GM19452 (cell line): ENCODE measurements at regions not wholly inside any gene's neighbourhood (a gene's known extent, or its start where the extent isn't known, plus 50 kb on each side); places are given as distances from the start of the nearest gene placed in this dataset.
A peak's percentile ranks its signal among the peaks of the same experiment; 100 is the strongest.
"Not testable (repeated sequence)": the region's sequence is repeated elsewhere in the genome, so short reads cannot be mapped to it uniquely, and the experiment has no call there.

Source experiments
- ATAC-seq: cut with Tn5 transposase; IDR thresholded peaks from one replicate; pipeline ENCODE4 v1.9.1; 2021; ENCODE audit not compliant: unreplicated experiment

DNA sequence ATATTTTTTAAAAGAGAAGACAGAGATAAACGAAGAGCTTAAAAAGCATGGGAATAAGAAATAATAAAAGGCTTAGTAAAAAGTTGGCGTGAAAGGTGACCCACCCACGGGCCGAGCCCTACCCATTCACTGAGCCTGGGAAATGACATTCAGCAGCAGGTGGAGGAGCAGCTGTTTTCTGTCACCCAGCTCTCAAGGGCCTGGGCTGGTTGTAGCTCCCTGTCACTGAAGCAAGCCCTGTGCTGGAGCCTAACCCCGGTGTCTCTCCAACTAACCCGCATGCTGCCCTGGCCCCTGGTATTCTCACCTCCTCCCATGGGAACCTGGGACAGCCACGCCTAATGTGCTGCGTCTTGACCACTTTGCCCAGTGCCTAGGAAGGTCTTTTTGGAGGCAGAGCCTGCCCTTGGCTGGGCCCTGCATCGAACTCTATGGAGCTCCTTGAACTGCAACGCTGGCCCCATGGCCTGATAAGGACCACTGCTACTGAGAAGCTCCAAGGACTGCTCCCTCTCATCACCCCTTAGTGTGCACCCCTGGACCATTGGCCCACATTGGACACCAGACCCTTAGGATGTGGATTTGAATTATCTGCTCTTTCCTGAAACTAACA lies 68.8 kb upstream of the IYD start:
- no peak for ATAC-seq

DNA sequence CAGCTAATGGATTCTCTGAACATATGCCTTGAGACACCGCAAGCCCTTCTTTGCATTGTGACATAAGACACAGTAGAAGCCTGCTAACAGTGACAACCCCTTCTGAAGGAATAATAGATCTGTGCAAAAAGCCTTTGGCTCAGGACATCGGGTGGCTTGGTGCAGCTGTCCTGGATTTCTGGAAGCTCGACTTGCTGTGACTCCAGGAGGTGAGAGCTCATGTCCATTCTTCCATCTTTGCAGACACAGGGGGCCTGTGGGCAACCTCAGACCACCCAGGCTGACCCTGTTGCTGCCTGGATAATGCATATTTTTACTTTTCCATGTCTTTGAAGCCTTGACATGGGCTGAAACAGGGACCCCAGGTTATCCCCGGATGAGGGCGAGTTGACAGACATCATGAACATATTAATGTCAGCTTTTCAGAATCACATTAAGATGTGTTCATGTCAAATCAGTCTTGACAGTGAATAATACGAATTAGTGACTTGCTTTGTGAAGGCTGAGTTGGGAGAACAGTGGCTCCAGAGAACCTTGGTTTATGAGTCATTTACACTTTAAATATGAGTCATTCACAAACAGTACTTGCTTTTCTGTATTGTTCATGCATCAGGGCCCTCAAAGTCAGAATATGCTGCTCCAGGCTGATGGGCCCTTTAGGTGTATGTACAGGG lies 66.8 kb upstream of the IYD start:
- ATAC-seq = peak; percentile 64

DNA sequence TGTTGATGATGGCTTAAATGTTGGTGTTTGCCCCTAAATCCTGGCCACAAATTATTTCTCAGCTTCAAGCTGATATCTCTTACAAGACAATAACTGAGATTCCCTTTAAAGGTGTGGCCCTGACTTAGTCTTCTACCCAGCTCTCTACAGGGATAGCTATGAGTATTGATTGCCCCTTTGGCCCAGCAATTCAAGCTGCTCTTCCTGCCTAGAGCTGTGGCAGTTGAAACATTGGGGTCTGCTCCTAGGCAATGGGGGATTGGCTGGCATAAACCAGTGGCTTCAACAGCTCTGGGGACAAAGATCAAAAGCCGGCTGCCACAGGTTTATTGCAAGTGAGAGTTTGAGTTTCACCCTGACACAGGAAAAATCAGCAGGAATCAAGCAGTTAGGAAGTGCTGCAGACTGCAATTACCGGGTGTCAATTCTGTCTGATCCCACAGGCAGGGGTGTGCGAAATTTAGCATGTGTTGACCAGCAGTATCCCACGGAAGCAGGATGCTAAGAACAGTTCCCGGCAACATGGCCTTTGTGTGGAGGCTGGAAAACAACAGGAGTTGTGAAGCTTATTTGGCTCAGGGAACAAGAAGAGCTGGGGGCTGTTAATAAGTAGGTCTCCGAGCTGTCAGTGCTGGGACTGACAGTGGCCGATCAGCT lies 66.2 kb upstream of the IYD start:
- ATAC-seq = peak; percentile 25

DNA sequence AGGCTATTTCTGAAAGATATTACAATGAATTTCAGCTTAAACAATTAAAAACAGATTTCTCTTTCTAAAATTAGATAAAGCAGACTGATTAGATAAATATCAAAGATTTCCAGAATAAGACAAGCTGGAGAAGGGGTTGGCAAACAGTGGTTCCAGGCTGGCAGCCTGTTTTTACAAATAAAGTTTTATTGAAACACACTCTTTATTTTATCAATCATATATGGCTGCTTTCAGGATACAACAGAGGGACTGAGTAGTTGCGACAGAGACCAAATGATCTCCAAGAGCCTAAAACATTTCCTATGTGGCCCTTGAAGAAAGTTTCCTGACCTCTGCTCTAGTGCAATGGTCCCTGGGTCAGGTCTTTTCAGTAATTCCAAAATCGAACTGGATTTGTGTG lies 65.6 kb upstream of the IYD start:
- no peak for ATAC-seq

DNA sequence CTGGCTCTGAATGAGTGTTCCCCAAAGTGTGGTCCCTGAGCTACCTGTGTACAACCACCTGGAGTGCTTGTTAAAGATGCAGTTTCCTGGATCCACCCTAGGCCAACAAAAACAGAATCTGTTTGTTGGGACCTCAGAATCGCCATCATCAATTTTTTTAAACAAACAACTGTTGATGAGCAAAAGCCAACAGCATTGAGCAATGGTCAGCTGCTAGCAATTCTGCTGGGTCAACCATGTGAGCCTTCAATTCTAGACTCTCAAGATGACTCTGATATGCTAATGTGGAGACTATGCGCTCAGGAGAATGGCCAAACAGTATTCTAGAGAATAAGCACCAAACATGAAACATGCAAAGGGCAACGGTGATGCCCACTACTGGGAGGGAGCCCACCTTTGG lies 64.4 kb upstream of the IYD start:
- ATAC-seq = no peak

DNA sequence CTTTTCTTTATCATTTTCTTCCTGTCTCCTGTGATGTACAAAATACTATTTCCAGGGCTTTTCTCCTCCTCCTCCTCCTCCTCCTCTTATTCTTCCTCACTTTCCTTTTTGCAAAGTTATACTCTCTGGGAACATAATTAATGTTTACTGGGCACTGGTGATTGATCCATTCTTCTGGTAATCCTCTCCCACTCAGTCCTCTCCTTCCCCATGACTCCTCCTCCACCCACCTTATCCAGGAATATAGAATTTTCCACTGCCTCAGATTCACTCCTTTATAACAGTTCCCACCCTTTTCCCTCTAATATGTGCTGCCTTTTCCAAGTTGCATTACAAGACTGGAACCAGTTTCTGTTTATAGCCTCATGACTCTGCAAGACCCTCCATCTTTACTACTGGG lies 62.5 kb upstream of the IYD start:
- ATAC-seq = no peak

DNA sequence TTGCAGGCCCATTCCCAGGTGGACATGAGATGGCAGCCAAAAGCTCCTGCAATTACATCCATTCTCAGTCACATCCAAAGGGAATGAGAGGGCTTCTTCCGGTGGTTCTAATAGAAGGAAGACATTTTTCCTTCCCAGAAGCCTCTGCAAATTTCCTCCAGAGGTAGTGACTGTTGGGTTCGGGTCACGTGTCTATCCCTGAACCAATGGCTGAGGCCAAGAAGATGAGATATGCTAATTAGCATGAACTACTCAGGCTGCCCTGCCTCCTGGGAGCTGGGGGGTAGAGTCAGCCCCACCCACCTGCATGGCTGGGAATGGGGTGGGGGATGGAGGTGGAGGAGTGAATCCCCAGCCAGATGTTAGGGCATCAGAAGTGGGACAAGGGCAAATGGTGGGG lies 61.3 kb upstream of the IYD start:
- ATAC-seq = no peak

DNA sequence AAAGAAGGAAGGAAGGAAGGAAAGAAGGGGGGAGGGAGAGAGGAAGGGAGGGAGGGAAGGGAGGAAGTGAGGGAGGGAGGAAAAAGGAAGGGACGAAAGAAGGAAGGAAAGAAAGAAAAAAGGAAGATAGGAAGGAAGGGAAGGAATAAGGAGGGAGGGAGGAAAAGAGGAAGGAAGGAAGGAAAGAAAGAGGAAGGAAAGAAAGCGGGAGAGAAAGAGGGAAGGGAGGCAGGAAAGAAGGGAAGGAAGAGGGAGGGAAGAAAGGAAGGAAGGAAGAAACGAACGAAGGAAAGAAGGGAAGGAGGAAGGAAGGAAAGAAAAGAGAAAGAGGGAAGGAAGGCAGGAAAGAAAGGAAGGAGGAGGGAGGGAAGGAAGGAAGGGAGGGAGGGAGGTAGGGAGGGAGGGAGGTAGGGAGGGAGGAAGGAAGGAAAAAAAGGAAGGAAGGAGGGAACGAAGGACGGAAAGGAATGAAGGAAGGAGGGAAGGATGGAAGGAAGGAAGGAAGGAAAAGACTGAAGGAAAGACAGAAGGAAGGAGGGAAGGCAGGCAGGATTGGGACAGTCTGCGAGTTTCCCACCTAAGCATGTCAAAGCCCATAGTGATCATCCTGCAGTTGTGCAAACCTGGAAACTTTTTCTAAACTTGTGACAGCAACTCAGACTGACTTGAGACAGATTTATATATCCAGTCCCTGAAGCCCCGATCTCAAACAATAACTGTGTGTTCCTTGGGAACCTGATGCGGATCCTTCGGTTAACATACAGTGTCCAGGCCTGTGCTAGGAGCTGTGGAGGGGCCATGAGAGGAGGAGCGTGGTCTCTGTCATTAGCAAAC lies 59.8 kb upstream of the IYD start:
- no peak for ATAC-seq

DNA sequence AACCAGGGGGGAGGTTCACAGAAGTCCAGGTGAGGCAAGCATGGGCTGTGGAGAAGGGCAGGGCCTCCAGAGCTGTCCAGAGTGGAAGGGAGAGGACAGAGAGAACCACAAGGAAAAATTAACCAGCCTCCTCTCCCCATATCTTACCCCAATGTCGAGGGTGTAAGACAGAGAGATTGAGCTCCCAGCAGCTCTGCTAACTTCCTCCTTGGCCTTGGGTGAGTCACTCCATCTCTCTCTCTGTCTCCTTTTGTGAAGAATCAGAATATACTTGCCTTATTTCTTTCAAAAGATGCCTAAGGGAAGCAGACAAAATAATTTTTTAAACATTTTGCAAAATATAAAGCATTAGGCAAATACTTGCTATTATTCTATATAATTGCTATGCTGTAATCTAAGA lies 58.3 kb upstream of the IYD start:
- ATAC-seq = no peak

DNA sequence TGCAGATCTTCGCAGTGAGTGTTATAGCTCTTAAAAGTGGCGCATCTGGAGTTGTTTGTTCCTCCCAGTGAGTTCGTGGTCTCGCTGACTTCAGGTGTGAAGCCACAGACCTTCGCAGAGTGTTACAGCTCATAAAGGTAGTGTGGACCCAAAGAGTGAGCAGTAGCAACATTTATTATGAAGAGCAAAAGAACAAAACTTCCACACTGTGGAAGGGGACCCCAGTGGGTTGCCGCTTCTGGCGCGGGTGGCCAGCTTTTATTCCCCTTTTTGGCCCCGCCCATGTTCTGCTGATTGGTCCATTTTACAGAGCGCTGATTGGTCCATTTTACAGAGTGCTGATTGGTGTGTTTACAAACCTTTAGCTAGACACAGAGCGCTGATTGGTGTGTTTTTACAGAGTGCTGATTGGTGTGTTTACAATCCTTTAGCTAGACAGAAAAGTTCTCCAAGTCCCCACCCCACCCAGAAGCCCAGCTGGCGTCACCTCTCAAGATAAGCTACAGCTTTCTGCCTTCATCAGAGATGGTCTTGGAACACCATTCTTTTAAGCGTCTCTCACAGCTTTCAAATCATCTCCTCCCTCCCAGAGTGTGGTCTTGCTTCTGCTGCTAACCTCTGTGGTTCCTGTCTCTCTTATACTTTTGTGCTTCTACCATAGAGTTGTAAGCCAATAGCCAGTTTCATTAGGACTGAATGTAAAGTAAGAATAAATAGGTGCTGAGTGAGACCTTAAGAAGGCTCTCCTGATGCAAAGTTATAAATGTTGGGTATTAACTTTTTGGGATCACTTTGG lies 57.5 kb upstream of the IYD start:
- not testable (repeated sequence) for ATAC-seq

DNA sequence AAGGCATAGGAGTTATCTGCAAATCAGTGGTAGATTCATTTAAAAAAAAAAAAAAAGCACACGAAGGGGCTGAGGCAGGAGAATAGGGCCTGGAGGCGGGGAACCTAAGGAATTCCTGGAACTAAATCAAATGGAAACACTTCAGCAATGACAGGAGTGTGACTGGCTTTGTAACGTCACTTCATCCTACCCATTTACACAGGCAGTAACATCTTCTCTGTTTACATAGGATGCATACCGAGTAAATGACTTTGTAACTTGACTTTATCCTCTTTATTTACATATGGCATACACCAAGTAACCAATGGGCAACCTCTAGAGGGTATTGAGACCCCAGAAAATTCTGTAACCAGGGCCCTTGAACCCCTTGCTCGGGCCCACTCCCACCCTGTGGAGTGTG lies 56.4 kb upstream of the IYD start:
- no peak for ATAC-seq

DNA sequence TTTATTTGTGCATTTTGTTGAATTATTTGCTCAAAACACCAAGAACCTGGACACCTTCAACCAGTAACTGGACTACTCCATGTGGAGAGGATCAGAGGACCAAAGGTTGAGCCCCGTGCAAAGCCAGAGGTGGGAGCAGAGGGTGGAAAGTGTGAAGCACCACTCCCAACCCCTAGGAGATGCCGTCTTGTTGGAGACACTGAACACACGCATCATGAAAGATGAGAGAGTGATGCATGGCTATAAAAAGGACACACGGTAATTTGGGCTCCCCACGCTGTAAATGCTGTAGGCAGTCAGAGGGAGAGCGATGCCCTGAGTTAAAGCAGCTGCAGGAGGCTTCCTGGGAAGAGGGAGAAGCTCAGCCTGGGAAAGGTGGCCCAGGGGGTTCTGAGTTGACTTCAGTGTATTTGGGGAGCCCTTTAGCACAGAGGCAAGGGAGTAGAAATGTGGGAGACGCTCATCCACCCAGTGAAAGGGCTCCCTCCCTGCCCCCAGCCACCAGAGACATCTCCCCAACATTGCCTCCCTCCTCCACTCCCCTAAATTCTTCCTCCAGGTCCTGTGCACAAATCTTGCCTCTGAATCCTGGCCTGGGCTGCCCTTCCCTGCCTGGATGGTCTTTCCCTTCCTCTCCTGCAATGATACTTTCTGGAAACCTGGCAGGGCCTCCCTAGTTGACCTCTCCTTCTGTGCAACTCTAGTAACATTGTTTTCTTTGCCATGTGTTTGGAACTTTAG lies 55.8 kb upstream of the IYD start:
- no peak for ATAC-seq

DNA sequence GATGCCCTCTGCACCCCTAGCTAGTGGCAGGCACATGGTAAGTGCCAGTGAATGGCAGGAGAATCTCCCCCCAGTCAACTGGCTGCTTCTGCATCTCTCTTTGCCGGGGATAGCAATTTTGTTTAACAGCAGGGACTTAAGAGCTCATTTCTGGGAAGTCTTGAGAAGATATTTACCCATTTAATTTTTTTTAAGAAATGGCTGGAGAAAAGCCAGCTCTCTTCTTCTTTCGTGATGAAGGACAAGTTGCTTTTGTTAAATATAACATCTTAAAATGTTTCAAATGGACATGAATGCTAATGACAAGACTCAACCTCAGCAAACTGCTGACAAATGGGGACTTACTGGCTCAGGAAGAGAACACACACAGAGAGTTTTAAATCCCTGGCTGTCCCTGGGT lies 55.0 kb upstream of the IYD start:
- no peak for ATAC-seq

DNA sequence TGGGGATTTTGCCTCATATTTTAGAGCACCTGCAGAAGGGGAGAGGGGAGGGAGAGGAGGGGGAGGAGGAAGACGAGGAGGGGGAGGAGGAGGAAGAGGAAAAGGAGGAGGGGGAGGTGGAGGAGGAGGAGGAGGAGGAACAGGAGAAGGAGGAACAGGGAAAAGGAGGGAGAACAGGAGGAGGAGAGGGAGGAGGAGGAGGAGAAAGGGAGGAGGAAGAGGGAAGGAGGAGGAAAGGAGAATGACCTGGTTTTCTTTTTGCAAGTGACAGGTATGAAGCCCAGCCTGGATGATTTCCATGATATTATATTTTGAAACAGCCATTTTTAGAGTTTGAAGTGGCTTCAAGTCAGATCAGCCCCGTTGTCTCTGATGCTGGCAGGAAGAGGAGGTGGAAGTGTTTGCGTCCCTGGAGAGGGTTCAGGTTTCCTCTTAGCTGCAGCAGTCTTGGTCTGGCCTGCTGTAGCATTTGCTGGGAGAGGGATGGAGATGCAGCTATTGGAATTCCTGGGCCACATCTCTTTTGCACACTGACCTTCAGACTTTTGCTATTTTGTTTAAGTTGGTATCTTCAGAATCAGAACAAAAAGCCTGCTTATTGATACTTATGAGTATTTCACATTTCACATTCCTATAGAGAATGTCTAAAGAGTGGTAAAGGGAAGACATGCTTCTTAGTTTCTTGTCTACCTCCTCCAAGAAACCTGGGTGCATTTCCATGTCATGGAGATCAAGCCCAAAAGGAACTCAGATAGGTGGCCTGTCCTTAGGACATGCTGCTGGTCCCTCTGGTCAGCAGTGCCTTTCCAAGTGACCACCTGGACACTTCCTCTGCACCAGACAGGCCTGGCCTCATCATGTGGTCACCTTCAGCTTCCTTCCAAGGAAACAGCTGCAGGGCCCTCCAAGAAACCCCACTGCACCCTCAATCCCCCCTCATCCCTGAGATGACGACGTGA lies 54.3 kb upstream of the IYD start:
- no peak for ATAC-seq

DNA sequence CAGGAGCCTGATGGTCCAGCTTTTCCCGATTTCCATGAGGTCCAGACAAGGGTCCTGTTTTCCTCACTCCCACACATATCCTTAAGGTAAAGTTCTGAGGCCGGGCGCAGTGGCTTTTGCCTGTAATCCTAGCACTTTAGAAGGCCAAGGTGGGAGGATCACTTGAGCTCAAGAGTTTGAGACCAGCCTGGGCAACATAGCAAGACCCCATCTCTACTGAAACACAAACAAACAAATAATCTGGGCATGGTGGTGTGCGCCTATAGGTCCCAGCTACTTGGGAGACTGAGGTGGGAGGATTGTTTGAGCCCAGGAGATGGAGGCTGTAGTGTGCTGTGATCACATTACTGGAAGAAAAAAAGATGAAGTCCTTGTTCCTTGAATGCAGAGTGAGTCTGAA lies 53.2 kb upstream of the IYD start:
- ATAC-seq = no peak

DNA sequence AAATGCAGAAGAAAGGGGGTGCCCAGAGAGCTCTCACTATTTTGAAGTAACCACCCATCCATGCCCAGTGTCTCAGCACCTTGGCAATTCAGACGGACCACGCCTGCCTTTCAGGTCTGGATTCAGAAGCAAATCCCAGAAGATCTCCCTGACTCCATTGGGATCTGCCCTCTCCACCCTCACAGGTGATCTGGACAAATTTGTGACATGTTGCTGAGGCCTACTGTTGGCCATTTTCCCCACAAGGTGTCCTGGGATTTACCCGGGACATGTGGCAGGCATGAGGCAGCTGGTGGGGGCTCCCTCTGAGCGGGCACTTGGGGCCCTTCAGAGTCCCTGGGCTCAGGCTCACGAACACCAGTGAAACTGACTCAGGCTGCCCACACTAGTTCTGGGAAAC lies 51.9 kb upstream of the IYD start:
- no peak for ATAC-seq
